GM08714 (cell line): ENCODE measurements at regions not wholly inside any gene's neighbourhood (a gene's known extent, or its start where the extent isn't known, plus 50 kb on each side); places are given as distances from the start of the nearest gene placed in this dataset.

Source experiments
- H3K4me3 ChIP-seq: fragments of 200-500 bp; sonication (Bioruptor generic); 2 replicates; pipeline ENCODE4 v1.5.1; 2014; ENCODE audit warnings: mild to moderate bottlenecking, low read length, inconsistent platforms
- ZNF274 ChIP-seq: IDR thresholded peaks from 2 replicates; pipeline ENCODE4 v1.6.1; 2012; ENCODE audit warnings: mild to moderate bottlenecking, low read depth, low read length

- TF ChIP-seq ZNF274, result no peak
- H3K4me3 ChIP-seq, result no peak overlapping the region
These were observed 58.0 kb downstream of the CGGBP1 start for GRCh38 chr3:88000853-88001252.

- TF ChIP-seq ZNF274, result no peak
- H3K4me3 ChIP-seq, result no peak overlapping the region
These were observed 60.8 kb downstream of the CGGBP1 start for GRCh38 chr3:87997966-87998365.

- TF ChIP-seq ZNF274, result no peak
- H3K4me3 ChIP-seq, result peak overlapping the region; percentile 31
These were observed 61.5 kb downstream of the CGGBP1 start for GRCh38 chr3:87997298-87997697.

GRCh38 chr3:87996882-87997281, 61.9 kb downstream of the CGGBP1 start:
- TF ChIP-seq ZNF274, result no peak
- H3K4me3 ChIP-seq, result peak overlapping the region; percentile 31; the same call in 1 of the 2 replicates

GRCh38 chr3:87993566-87993965, 65.2 kb downstream of the CGGBP1 start:
- no peak for TF ChIP-seq ZNF274
- no peak overlapping the region for H3K4me3 ChIP-seq

GRCh38 chr3:87987952-87988351, 70.9 kb downstream of the CGGBP1 start:
- no peak for TF ChIP-seq ZNF274
- no peak overlapping the region for H3K4me3 ChIP-seq

- H3K4me3 ChIP-seq, result no peak overlapping the region
- TF ChIP-seq ZNF274, result no peak
These were observed 76.4 kb downstream of the CGGBP1 start for GRCh38 chr3:87982421-87982820.

- TF ChIP-seq ZNF274, result no peak
- no peak overlapping the region for H3K4me3 ChIP-seq
These were observed 79.3 kb downstream of the CGGBP1 start for GRCh38 chr3:87979527-87979926.

- no peak for TF ChIP-seq ZNF274
- H3K4me3 ChIP-seq, result no peak overlapping the region
These were observed 81.0 kb downstream of the CGGBP1 start for GRCh38 chr3:87977765-87978164.

- no peak for TF ChIP-seq ZNF274
- H3K4me3 ChIP-seq, result no peak overlapping the region
These were observed 83.1 kb downstream of the CGGBP1 start for GRCh38 chr3:87975716-87976115.

GRCh38 chr3:87973906-87974305, 84.9 kb downstream of the CGGBP1 start:
- no peak overlapping the region for H3K4me3 ChIP-seq

GRCh38 chr3:87969620-87970019, 89.2 kb downstream of the CGGBP1 start:
- no peak for TF ChIP-seq ZNF274

More at GRCh38 chr3:87973906-87974305, 84.9 kb downstream of the CGGBP1 start:
- TF ChIP-seq ZNF274, result no peak

GRCh38 chr3:87968668-87969067, 90.1 kb downstream of the CGGBP1 start:
- TF ChIP-seq ZNF274, result no peak
- no peak overlapping the region for H3K4me3 ChIP-seq

More at GRCh38 chr3:87969620-87970019, 89.2 kb downstream of the CGGBP1 start:
- H3K4me3 ChIP-seq, result no peak overlapping the region

- no peak overlapping the region for H3K4me3 ChIP-seq
- no peak for TF ChIP-seq ZNF274
These were observed 100.5 kb downstream of the CGGBP1 start for GRCh38 chr3:87958289-87958688.

GRCh38 chr3:87957575-87957974, 101.2 kb downstream of the CGGBP1 start:
- no peak overlapping the region for H3K4me3 ChIP-seq
- no peak for TF ChIP-seq ZNF274

GRCh38 chr3:87949879-87950208, 109.0 kb downstream of the CGGBP1 start:
- H3K4me3 ChIP-seq, result peak overlapping the region; percentile 56
- TF ChIP-seq ZNF274, result no peak
